ENCODE measurements at regions not wholly inside any gene's neighbourhood (a gene's known extent, or its start where the extent isn't known, plus 50 kb on each side); places are given as distances from the start of the nearest gene placed in this dataset.

GRCh38 chr3:124558991-124559845, 171.0 kb upstream of the UMPS start:
- TF ChIP-seq EZH2 (IDR thresholded peaks at IDR 0.05; ENCODE audit: borderline replicate concordance, low read length) (no peak), CTCF (IDR thresholded peaks at IDR 0.05; ENCODE audit: low read length) (no peak)
- Histone ChIP-seq H3K27me3 (ENCODE audit: insufficient read depth, low read length) (0 out of 2 replicates have a peak, but pooled peaks cover 3% of the 10 kb centered on the region), H3K4me3 (ENCODE audit: low read depth, low read length, poor library complexity, severe bottlenecking) (no peak overlapping the region), H3K4me2 (ENCODE audit: low read length) (no peak overlapping the region), H3K36me3 (ENCODE audit: insufficient read depth, low read length) (no peaks in the 10 kb centered on the region), H3F3A (ENCODE audit: insufficient read depth, low read length) (no peaks in the 10 kb centered on the region), H3K27ac (ENCODE audit: low read depth, low read length, poor library complexity, severe bottlenecking) (no peak overlapping the region), H3K4me1 (ENCODE audit: insufficient read depth, low read length, severe bottlenecking) (no peaks in the 10 kb centered on the region), H3K9ac (ENCODE audit: low read length) (no peak overlapping the region), H3K79me2 (ENCODE audit: insufficient read depth, low read length) (no peaks in the 10 kb centered on the region), H3K9me2 (ENCODE audit: low read depth, low read length) (no peaks in the 10 kb centered on the region), H3K9me3 (ENCODE audit: low read length) (no peaks in the 10 kb centered on the region), H2AFZ (ENCODE audit: low read length) (no peak overlapping the region), H4K20me1 (ENCODE audit: insufficient read depth, low read length) (no peaks in the 10 kb centered on the region)

DNA sequence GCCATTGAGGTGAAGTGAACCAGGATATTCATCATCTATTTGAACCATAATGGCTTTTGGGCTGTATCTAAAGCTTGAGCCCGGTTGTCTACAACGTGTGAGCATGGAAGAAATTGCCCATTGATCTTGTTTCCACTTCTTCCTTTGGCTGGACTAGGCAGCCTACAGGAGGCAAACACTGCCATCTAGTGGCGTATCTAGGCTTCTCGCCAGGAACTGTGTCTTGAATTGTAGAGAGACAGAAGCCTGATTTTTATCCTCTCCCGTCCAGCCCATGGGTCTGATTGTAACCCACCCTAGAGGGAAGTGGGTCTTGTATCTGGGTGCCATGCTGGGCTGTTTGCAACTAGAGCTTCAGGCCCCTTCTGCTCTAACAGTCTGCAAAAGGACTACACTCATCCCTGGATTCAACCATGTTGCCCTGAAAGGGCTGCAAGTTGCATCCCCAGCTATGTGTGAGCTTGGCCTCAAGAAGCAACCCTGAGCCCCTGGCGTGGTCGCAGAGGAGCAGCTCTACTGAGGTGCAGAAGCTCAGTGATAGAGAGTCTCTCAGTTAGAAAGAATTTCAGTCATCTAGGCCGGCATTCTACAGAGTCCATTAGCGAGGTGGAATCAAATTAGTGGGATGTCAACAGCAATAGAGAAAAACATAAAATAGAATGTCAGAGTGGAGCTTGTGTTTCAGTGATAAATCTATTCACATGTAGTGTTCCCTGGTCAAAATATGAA, 170.2 kb upstream of the UMPS start:
- no peak overlapping the region for H3K27ac ChIP-seq (ENCODE audit: low read depth, low read length, poor library complexity, severe bottlenecking)

More for the DNA sequence above, 170.2 kb upstream of the UMPS start:
- H3K9ac ChIP-seq (ENCODE audit: low read length), result no peak overlapping the region
- H4K20me1 ChIP-seq (ENCODE audit: insufficient read depth, low read length), result no peaks in the 10 kb centered on the region
- TF ChIP-seq EZH2 (IDR thresholded peaks at IDR 0.05; ENCODE audit: borderline replicate concordance, low read length), result no peak
- TF ChIP-seq CTCF (IDR thresholded peaks at IDR 0.05; ENCODE audit: low read length), result peak; percentile 72
- H3K27me3 ChIP-seq (ENCODE audit: insufficient read depth, low read length), result 0 out of 2 replicates have a peak, but pooled peaks cover 3% of the 10 kb centered on the region
- no peaks in the 10 kb centered on the region for H3K36me3 ChIP-seq (ENCODE audit: insufficient read depth, low read length)
- no peaks in the 10 kb centered on the region for H3K79me2 ChIP-seq (ENCODE audit: insufficient read depth, low read length)
- no peaks in the 10 kb centered on the region for H3F3A ChIP-seq (ENCODE audit: insufficient read depth, low read length)
- no peaks in the 10 kb centered on the region for H3K4me1 ChIP-seq (ENCODE audit: insufficient read depth, low read length, severe bottlenecking)
- no peak overlapping the region for H2AFZ ChIP-seq (ENCODE audit: low read length)
- H3K9me2 ChIP-seq (ENCODE audit: low read depth, low read length), result no peaks in the 10 kb centered on the region
- H3K9me3 ChIP-seq (ENCODE audit: low read length), result no peaks in the 10 kb centered on the region
- no peak overlapping the region for H3K4me3 ChIP-seq (ENCODE audit: low read depth, low read length, poor library complexity, severe bottlenecking)
- no peak overlapping the region for H3K4me2 ChIP-seq (ENCODE audit: low read length)
